ENCODE measurements at regions not wholly inside any gene's neighbourhood (a gene's known extent, or its start where the extent isn't known, plus 50 kb on each side); places are given as distances from the start of the nearest gene placed in this dataset.

GRCh38 chr12:24562771-24563431 is 386.0 kb downstream of the BCAT1 start:
- intact Hi-C loops (cut with DNase I), result no loop called here
- peak in 9 of 10 donors; percentile 24 to 88 (median 38) for DNase-seq

DNA sequence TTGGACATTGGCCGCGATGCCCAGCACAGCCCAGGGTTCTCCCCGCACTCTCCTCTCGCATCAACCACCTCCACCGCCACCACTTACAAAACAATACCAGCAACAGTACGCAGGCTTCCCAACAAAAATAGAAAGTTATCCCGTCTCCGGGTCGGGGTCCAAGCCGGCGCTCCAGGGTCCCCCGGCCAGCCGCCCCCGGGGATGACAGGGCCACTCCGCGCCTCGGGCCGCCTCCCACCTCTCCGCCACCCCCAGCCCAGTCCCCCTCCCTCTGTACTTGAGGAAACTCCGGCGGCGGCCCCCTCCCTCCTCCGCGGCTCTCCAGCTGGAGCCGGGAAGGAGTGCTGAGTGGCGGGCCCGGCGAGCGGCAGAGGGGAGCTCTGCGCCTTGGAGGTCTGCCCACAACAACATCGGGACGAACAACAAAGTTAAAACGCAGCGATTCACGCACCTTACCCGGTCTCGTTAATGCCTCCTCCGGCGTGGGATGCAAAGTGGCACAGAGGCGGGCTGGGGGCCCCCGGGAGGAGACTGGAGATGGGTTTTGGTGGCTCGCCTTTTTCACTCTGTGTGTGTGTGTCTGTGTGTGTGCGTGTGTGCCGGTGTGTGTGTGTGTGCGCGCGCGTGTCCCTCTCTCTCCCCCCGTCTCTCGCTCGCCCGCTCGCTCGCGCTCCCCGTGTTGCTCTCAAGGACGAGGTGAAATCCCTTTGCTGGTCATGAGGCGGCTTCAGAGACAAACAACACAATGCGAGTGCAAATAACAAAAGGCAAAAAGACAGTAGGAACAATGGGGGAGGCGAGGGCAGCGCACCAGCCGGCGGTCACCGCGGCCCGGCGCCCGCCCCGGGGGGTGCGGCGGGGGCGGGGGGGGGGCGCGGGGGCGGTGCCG is 386.8 kb downstream of the BCAT1 start:
- intact Hi-C loops (cut with DNase I), result no loop called here
- peak in 9 of 10 donors; percentile 46 to 94 (median 67) for DNase-seq

- no peak for DNase-seq
- intact Hi-C loops (cut with DNase I), result no loop called here
Measured at GRCh38 chr12:24561411-24561871, 387.5 kb downstream of the BCAT1 start.

DNA sequence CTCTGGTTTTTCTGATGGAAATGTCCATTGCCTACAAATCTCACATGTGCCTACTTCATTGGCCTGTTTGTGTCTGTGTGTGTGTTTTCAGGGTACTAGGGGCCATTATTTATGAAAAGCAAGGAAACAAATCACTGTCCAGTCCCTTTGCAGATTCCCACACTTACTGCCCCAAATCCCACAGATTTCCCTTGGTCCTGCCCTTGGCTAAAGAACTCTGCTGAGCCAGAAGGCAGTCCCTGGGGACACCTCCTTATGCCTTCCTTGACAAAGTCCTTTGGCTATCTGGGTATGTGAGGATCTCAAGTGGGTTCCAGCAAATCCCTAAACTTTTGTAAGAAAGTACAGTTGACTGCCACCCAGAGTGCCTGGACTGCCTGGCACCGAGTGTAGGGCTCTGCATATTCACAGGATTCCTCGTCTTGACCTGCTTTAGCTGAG is 388.1 kb downstream of the BCAT1 start:
- intact Hi-C loops (cut with DNase I), result no loop called here
- DNase-seq, result peak in 1 of 10 donors; percentile 57

- intact Hi-C loops (cut with DNase I), result no loop called here
- no peak for DNase-seq
Measured at GRCh38 chr12:24560192-24560775, 388.6 kb downstream of the BCAT1 start.

DNA sequence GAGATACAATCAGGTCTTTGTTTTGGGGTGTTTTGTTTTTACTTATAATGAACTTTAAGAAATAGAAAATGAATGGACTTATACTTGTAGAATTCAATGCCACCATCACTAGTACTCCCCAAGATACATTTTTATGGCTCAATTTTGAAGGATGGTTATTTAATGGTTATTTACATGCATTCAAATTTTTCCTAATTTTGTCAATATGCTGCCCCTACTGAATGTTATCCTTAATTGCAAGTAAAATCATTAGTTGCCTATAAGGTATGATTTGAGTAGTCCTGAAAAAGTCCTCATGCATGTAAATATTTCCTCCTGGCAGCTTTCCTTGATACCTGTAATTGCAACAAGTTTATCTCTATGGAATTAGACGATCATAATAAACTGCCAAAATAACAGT is 391.2 kb downstream of the BCAT1 start:
- no peak for DNase-seq

DNA sequence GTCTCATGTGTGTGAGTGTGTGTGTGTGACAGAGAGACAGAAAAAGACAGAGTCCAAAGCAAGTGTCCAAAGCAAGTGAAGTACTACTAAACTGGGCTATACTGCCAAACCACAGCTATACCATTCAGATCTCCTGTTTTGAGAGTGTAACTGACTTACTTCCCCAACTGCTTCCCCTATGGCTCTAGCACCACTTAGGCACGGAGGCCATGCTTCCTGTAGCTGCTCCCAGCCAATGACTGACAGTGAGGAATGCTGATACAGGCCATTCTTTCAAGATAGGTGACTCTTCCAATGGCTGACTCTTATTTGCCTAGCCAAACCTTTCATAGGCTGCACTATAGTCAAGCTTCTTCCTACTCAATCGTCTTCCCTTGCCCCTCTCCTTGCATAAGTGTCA is 393.2 kb downstream of the BCAT1 start:
- intact Hi-C loops (cut with DNase I), result no loop called here

More for the DNA sequence above, 391.2 kb downstream of the BCAT1 start:
- intact Hi-C loops (cut with DNase I), result no loop called here

GRCh38 chr12:24554612-24555295 is 394.1 kb downstream of the BCAT1 start:
- intact Hi-C loops (cut with DNase I), result no loop called here

More for the DNA sequence above, 393.2 kb downstream of the BCAT1 start:
- peak in 1 of 10 donors; percentile 69 for DNase-seq

GRCh38 chr12:24553259-24553658 is 395.6 kb downstream of the BCAT1 start:
- no peak for DNase-seq

More at GRCh38 chr12:24554612-24555295, 394.1 kb downstream of the BCAT1 start:
- DNase-seq, result peak in 2 of 10 donors; percentile 50 to 54

GRCh38 chr12:24551163-24551786 is 397.6 kb downstream of the BCAT1 start:
- no peak for DNase-seq
- intact Hi-C loops (cut with DNase I), result no loop called here

More at GRCh38 chr12:24553259-24553658, 395.6 kb downstream of the BCAT1 start:
- intact Hi-C loops (cut with DNase I), result no loop called here

- no peak for DNase-seq
- intact Hi-C loops (cut with DNase I), result no loop called here
Measured at GRCh38 chr12:24550609-24551008, 398.3 kb downstream of the BCAT1 start.

GRCh38 chr12:24546661-24547060 is 402.2 kb downstream of the BCAT1 start:
- no peak for DNase-seq
- intact Hi-C loops (cut with DNase I), result no loop called here

DNA sequence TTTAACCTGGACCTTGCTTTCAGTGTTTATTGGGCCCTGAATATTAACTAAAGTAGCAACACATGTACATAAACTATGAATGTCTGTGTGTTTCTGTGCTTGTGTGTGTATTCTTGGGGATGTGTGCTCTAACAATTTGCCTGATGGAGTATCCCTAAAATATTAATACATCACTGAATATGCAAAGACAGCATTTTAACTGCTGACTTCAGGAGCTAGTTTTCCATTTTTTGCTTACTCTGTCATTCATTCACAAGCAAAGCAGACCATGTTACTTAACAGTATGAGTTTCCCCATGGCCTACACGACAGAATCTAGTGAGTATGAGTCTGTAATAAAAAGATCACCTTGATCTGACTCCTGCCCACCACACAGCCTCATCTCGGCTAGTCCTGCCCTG is 402.8 kb downstream of the BCAT1 start:
- intact Hi-C loops (cut with DNase I), result no loop called here
- no peak for DNase-seq

- DNase-seq, result no peak
- intact Hi-C loops (cut with DNase I), result no loop called here
Measured at GRCh38 chr12:24544368-24544767, 404.5 kb downstream of the BCAT1 start.

DNA sequence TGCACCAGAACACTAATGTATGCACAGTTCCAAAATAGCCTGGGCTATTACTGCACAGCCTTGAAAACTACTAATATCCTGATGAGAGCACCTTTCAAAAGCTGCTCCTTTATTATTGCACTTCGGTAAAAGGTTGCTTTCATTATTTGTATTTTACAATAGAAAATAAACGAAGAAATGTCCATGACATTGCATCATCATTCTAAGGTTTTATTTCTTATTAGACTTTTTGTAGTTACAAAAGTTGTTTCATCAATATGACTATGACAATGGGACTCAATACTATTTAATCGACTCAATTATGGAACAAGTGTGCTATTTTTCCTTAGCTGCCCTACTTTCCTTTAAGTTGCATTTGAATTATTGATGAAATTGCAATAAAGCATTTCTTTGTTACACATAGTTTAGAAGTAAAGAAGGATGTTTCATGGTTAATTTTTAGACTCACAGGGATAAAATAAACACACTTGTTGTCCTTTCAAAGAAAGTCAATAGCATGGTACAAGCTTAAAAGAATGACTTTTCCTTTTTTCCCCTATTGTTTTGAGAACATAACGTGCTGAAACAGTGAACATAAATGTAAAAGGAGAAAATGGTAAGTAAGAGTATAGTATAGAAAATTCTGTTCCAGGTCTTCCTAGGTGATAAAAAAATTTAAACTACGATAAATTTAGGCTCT is 407.6 kb downstream of the BCAT1 start:
- intact Hi-C loops (cut with DNase I), result no loop called here

DNA sequence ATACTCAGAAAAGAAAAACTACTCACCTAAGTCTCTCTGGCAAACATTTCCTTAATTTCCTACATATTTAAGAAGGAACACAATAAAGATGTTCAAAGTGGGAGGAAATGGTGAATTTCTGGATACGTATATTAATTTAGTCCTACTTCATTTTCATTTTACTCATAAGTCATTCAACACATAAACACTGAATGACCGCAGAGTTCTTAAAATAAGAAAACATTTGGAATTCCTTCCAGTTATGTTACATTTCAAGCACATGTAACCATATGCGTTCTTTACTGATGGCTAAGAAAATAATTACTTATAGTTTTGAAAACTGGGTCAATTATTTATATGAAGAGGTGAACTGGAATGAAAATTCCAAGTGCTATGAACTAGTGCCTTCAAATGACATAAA is 409.3 kb downstream of the BCAT1 start:
- intact Hi-C loops (cut with DNase I), result no loop called here
- DNase-seq, result no peak

More for the DNA sequence above, 407.6 kb downstream of the BCAT1 start:
- no peak for DNase-seq

GRCh38 chr12:24537083-24537860 is 411.6 kb downstream of the BCAT1 start:
- intact Hi-C loops (cut with DNase I), result no loop called here

DNA sequence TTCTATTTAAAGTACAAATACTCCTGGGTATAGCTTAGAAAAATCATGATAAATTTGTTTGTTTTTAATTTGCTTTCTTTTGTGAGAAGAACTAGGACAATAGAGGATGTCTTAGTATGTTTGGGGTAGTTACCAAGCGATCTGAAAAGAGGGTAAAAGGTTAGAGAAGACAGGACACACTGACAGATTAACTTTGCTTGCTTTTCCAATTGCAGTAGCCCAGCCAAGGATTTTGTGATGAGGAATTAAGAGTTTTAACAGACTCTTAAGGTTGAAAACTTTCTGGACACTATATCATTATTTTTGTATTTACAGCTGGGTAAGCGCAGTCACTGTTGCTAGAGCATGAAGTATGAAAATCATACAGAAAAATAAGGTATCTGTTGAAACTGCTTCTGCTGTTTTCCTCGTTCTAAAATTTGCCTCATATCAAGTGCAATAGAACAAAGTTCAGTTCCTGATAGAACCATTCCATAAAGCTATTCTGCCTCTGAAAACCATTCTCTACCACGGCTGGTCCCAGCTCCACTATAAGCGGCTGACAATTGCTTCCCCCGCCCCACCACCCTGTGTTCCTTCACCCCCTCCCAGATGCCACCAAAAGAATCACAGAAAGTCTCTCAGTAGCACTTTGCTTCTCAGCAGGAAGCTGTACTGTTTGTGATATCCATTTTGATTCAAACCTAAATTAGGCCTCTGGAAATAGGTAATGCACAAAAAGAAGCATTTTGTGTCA is 413.4 kb downstream of the BCAT1 start:
- intact Hi-C loops (cut with DNase I), result no loop called here

More at GRCh38 chr12:24537083-24537860, 411.6 kb downstream of the BCAT1 start:
- no peak for DNase-seq

More for the DNA sequence above, 413.4 kb downstream of the BCAT1 start:
- no peak for DNase-seq
